Naive thymus-derived CD4-positive, alpha-beta T cell (primary cell): ENCODE measurements at regions not wholly inside any gene's neighbourhood (a gene's known extent, or its start where the extent isn't known, plus 50 kb on each side); places are given as distances from the start of the nearest gene placed in this dataset.

ENCODE experiments used
- ATAC-seq: fragments of 150-1000 bp; cut with Tn5 transposase; 2 replicates; pipeline ENCODE4 v1.10.0; 2021; ENCODE audit warnings: mild to moderate bottlenecking, moderate library complexity
- CTCF ChIA-PET: fragments of 350-600 bp; sonication (Branson Sonifier 250); formaldehyde crosslinking; loops from one replicate; lab custom pipeline; 2021; ENCODE audit warnings: antibody characterized with exemption; lab: Charles Lee
- POLR2A ChIA-PET: fragments of 350-600 bp; sonication (Branson Sonifier 250); formaldehyde crosslinking; loops from one replicate; lab custom pipeline; 2021; ENCODE audit warnings: antibody characterized with exemption, inconsistent platforms; lab: Charles Lee
- DNase-seq, 9 donors: peaks; one replicate each; pipeline versions ENCODE4 v3.0.0 to v3.0.0-alpha.2; 2020 to 2022; ENCODE audit warnings: mixed read lengths in 1 of 9
- H3K27ac ChIP-seq: one replicate; pipeline ENCODE4 v1.7.0; 2013; ENCODE audit warnings: mild to moderate bottlenecking, low read depth, low read length, moderate library complexity
- H3K27me3 ChIP-seq, 2 donors: one replicate each; pipeline ENCODE4 v1.7.0; 2013; ENCODE audit warnings: low read length in 2 of 2, mild to moderate bottlenecking in 2 of 2, moderate library complexity in 2 of 2; ENCODE audit not compliant: control insufficient read depth in 2 of 2, insufficient read depth in 2 of 2
- H3K36me3 ChIP-seq, 3 experiments: 1 replicate in 2 of 3; 2 replicates in 1 of 3; pipeline ENCODE4 v1.7.0; 2013; ENCODE audit warnings: low read length in 3 of 3, mild to moderate bottlenecking in 3 of 3, moderate library complexity in 1 of 3; ENCODE audit not compliant: insufficient read depth in 3 of 3, control insufficient read depth in 2 of 3
- H3K4me1 ChIP-seq, 2 donors: one replicate each; pipeline ENCODE4 v1.7.0; 2013; ENCODE audit warnings: low read length in 2 of 2, mild to moderate bottlenecking in 2 of 2, moderate library complexity in 1 of 2; ENCODE audit not compliant: control insufficient read depth in 2 of 2, insufficient read depth in 2 of 2
- H3K4me3 ChIP-seq: 2 replicates; pipeline ENCODE4 v1.7.0; 2013; ENCODE audit warnings: mild to moderate bottlenecking, low read length
- H3K9me3 ChIP-seq, 3 experiments: 1 replicate in 2 of 3; 2 replicates in 1 of 3; pipeline ENCODE4 v1.7.0; 2013; ENCODE audit warnings: low read length in 3 of 3; ENCODE audit not compliant: control insufficient read depth in 2 of 3
- H3K27ac Mint-ChIP-seq, 9 donors: one replicate each; pipeline ENCODE4 v1.8.0; 2020 to 2022; ENCODE audit warnings: mixed read lengths in 9 of 9, mild to moderate bottlenecking in 8 of 9, moderate library complexity in 5 of 9, inconsistent platforms in 2 of 9
- H3K27me3 Mint-ChIP-seq, 5 donors: one replicate each; pipeline ENCODE4 v1.8.0; 2021 to 2022; ENCODE audit warnings: mixed read lengths in 5 of 5, mild to moderate bottlenecking in 1 of 5
- H3K36me3 Mint-ChIP-seq, 5 donors: one replicate each; pipeline ENCODE4 v1.8.0; 2020 to 2022; ENCODE audit warnings: mixed read lengths in 5 of 5, mild to moderate bottlenecking in 3 of 5, inconsistent platforms in 1 of 5
- H3K4me1 Mint-ChIP-seq, 7 donors: one replicate each; pipeline ENCODE4 v1.8.0; 2020 to 2022; ENCODE audit warnings: mixed read lengths in 7 of 7, mild to moderate bottlenecking in 3 of 7, inconsistent platforms in 1 of 7
- H3K4me3 Mint-ChIP-seq, 10 donors: one replicate each; pipeline ENCODE4 v1.8.0; 2020 to 2022; ENCODE audit warnings: mild to moderate bottlenecking in 10 of 10, mixed read lengths in 10 of 10, moderate library complexity in 6 of 10, inconsistent platforms in 2 of 10
- H3K9me3 Mint-ChIP-seq, 11 donors: one replicate each; pipeline ENCODE4 v1.8.0; 2020 to 2022; ENCODE audit warnings: mixed read lengths in 11 of 11, mild to moderate bottlenecking in 4 of 11, inconsistent platforms in 1 of 11, moderate library complexity in 1 of 11
- intact Hi-C, 2 donors: fragments of 100-400 bp; cut with micrococcal nuclease; formaldehyde crosslinking; loops; one replicate each; pipeline ENCODE4 v1.15.1; 2023

- Histone ChIP-seq H3K27me3 (no peaks in the 10 kb centered on the region), H3K4me1 (peaks cover 0 to 3% of the 10 kb centered on the region in 2 donors), H3K36me3 (no peaks in the 10 kb centered on the region), H3K27ac (no peak overlapping the region), H3K9me3 (no peaks in the 10 kb centered on the region), H3K4me3 (no peak overlapping the region)
- peaks cover 0 to 10% (median 0%) of the 10 kb centered on the region in 5 donors for H3K36me3 Mint-ChIP-seq
- peaks cover 0 to 51% (median 18%) of the 10 kb centered on the region in 7 donors for H3K4me1 Mint-ChIP-seq
- CTCF ChIA-PET: no interaction called here
- H3K27me3 Mint-ChIP-seq: no peaks in the 10 kb centered on the region
- H3K4me3 Mint-ChIP-seq: no peak overlapping the region
- peaks cover 0 to 4% (median 0%) of the 10 kb centered on the region in 11 donors for H3K9me3 Mint-ChIP-seq
- no peak overlapping the region for H3K27ac Mint-ChIP-seq
- intact Hi-C loops: loop anchor here in 1 of 2 donors (5.0 kb wide), 1 partner anchor 35 kb away; no protein-coding TSS in a partner anchor
- ATAC-seq (no peak), DNase-seq (no peak)
- POLR2A ChIA-PET: no interaction called here
Measured at GRCh38 chr11:88402784-88403183, 65.2 kb upstream of the CTSC start.

GRCh38 chr11:88402192-88402715 is 64.7 kb upstream of the CTSC start:
- intact Hi-C loops: loop anchor here in 1 of 2 donors (5.0 kb wide), 1 partner anchor 35 kb away; no protein-coding TSS in a partner anchor
- POLR2A ChIA-PET: no interaction called here
- Histone ChIP-seq H3K4me3 (no peak overlapping the region), H3K4me1 (peaks cover 0 to 3% of the 10 kb centered on the region in 2 donors), H3K9me3 (no peaks in the 10 kb centered on the region), H3K27me3 (no peaks in the 10 kb centered on the region), H3K27ac (no peak overlapping the region), H3K36me3 (no peaks in the 10 kb centered on the region)
- H3K9me3 Mint-ChIP-seq: peaks cover 0 to 5% (median 0%) of the 10 kb centered on the region in 11 donors
- ATAC-seq: peak; percentile 52
- H3K27ac Mint-ChIP-seq: no peak overlapping the region
- H3K4me1 Mint-ChIP-seq: peaks cover 0 to 51% (median 18%) of the 10 kb centered on the region in 7 donors
- no peaks in the 10 kb centered on the region for H3K27me3 Mint-ChIP-seq
- no peak overlapping the region for H3K4me3 Mint-ChIP-seq
- no peak for DNase-seq
- CTCF ChIA-PET: no interaction called here
- H3K36me3 Mint-ChIP-seq: peaks cover 0 to 8% (median 0%) of the 10 kb centered on the region in 5 donors

GRCh38 chr11:88398791-88399570 is 61.4 kb upstream of the CTSC start:
- DNase-seq (no peak), ATAC-seq (no peak)
- Histone ChIP-seq H3K27ac (no peak overlapping the region), H3K36me3 (no peaks in the 10 kb centered on the region), H3K4me3 (no peak overlapping the region), H3K4me1 (no peaks in the 10 kb centered on the region), H3K9me3 (no peaks in the 10 kb centered on the region), H3K27me3 (no peaks in the 10 kb centered on the region)
- Mint-ChIP-seq H3K4me3 (no peak overlapping the region), H3K27me3 (no peaks in the 10 kb centered on the region), H3K27ac (no peak overlapping the region), H3K4me1 (peaks cover 0 to 23% (median 4%) of the 10 kb centered on the region in 7 donors), H3K36me3 (peaks cover 0 to 8% (median 0%) of the 10 kb centered on the region in 5 donors), H3K9me3 (peaks cover 0 to 5% (median 0%) of the 10 kb centered on the region in 11 donors)
- intact Hi-C loops: no loop called here
- CTCF ChIA-PET: no interaction called here
- POLR2A ChIA-PET: no interaction called here

- no peaks in the 10 kb centered on the region for H3K27me3 ChIP-seq
- Mint-ChIP-seq H3K4me3 (no peak overlapping the region), H3K27ac (no peak overlapping the region), H3K36me3 (peaks cover 0 to 8% (median 0%) of the 10 kb centered on the region in 5 donors), H3K4me1 (peaks cover 0 to 22% (median 4%) of the 10 kb centered on the region in 7 donors), H3K27me3 (no peaks in the 10 kb centered on the region), H3K9me3 (peaks cover 0 to 5% (median 0%) of the 10 kb centered on the region in 11 donors)
- CTCF ChIA-PET: no interaction called here
- POLR2A ChIA-PET: no interaction called here
- H3K27ac ChIP-seq: no peak overlapping the region
- H3K9me3 ChIP-seq: no peaks in the 10 kb centered on the region
- DNase-seq (no peak), ATAC-seq (peak; percentile 49)
- intact Hi-C loops: no loop called here
- H3K4me3 ChIP-seq: no peak overlapping the region
- no peaks in the 10 kb centered on the region for H3K36me3 ChIP-seq
- H3K4me1 ChIP-seq: no peaks in the 10 kb centered on the region
Measured at GRCh38 chr11:88398372-88398771, 60.8 kb upstream of the CTSC start.

GRCh38 chr11:88390254-88390653 is 52.7 kb upstream of the CTSC start:
- ChIA-PET POLR2A (no interaction called here), CTCF (no interaction called here)
- Mint-ChIP-seq H3K4me3 (no peak overlapping the region), H3K27ac (no peak overlapping the region), H3K36me3 (peaks cover 0 to 14% (median 6%) of the 10 kb centered on the region in 5 donors), H3K4me1 (peaks cover 0 to 2% (median 0%) of the 10 kb centered on the region in 7 donors), H3K27me3 (no peaks in the 10 kb centered on the region), H3K9me3 (peaks cover 0 to 17% (median 0%) of the 10 kb centered on the region in 11 donors)
- Histone ChIP-seq H3K4me3 (no peak overlapping the region), H3K9me3 (no peaks in the 10 kb centered on the region), H3K4me1 (no peaks in the 10 kb centered on the region), H3K27ac (no peak overlapping the region), H3K36me3 (no peaks in the 10 kb centered on the region), H3K27me3 (no peaks in the 10 kb centered on the region)
- intact Hi-C loops: no loop called here
- ATAC-seq (no peak), DNase-seq (no peak)

GRCh38 chr11:88387957-88388356 is 50.4 kb upstream of the CTSC start:
- Histone ChIP-seq H3K27ac (no peak overlapping the region), H3K36me3 (no peaks in the 10 kb centered on the region), H3K9me3 (no peaks in the 10 kb centered on the region), H3K4me3 (no peak overlapping the region), H3K4me1 (no peaks in the 10 kb centered on the region), H3K27me3 (no peaks in the 10 kb centered on the region)
- ChIA-PET POLR2A (no interaction called here), CTCF (interaction anchor here (0.6 kb wide), 1 partner anchor 184 kb away, joined by 4 read pairs; no protein-coding TSS in a partner anchor)
- Mint-ChIP-seq H3K27me3 (no peaks in the 10 kb centered on the region), H3K36me3 (peaks cover 0 to 14% (median 6%) of the 10 kb centered on the region in 5 donors), H3K9me3 (peaks cover 0 to 15% (median 0%) of the 10 kb centered on the region in 11 donors), H3K4me1 (peaks cover 0 to 12% (median 0%) of the 10 kb centered on the region in 7 donors), H3K27ac (no peak overlapping the region), H3K4me3 (no peak overlapping the region)
- ATAC-seq (no peak), DNase-seq (no peak)
- intact Hi-C loops: no loop called here
